ENCODE measurements at regions not wholly inside any gene's neighbourhood (a gene's known extent, or its start where the extent isn't known, plus 50 kb on each side); places are given as distances from the start of the nearest gene placed in this dataset.
"Not testable (repeated sequence)": the region's sequence is repeated elsewhere in the genome, so short reads cannot be mapped to it uniquely, and the experiment has no call there.

- intact Hi-C loops (cut with DNase I): loop anchor here (5.0 to 10.0 kb wide), 2 partner anchors 98 to 545 kb away; no protein-coding TSS in a partner anchor
- ATAC-seq (peak; percentile 49), DNase-seq (ENCODE audit: low spot score) (peak; percentile 63)
Observed at GRCh38 chr11:122202161-122202950, 86.3 kb upstream of the BLID start.

- intact Hi-C loops (cut with DNase I): loop anchor here (5.0 to 10.0 kb wide), 2 partner anchors 96 to 544 kb away; no protein-coding TSS in a partner anchor
Observed at GRCh38 chr11:122201106-122201505, 85.1 kb upstream of the BLID start.

GRCh38 chr11:122199661-122200060 lies 83.6 kb upstream of the BLID start:
- DNase-seq (ENCODE audit: low spot score): no peak
- intact Hi-C loops (cut with DNase I): loop anchor here (5.0 to 10.0 kb wide), 2 partner anchors 95 to 542 kb away; no protein-coding TSS in a partner anchor
- ATAC-seq: no peak

More at GRCh38 chr11:122201106-122201505, 85.1 kb upstream of the BLID start:
- ATAC-seq (no peak), DNase-seq (ENCODE audit: low spot score) (no peak)

GRCh38 chr11:122198291-122198983 lies 82.4 kb upstream of the BLID start:
- DNase-seq (ENCODE audit: low spot score): no peak
- intact Hi-C loops (cut with DNase I): no loop called here
- no peak for ATAC-seq

GRCh38 chr11:122197066-122197987 lies 81.3 kb upstream of the BLID start:
- intact Hi-C loops (cut with DNase I): no loop called here
- ATAC-seq (peak; percentile 46), DNase-seq (ENCODE audit: low spot score) (no peak)

GRCh38 chr11:122195790-122196189 lies 79.8 kb upstream of the BLID start:
- DNase-seq (ENCODE audit: low spot score): no peak
- no peak for ATAC-seq
- intact Hi-C loops (cut with DNase I): no loop called here

GRCh38 chr11:122193881-122194480 lies 78.0 kb upstream of the BLID start:
- ATAC-seq; DNase-seq (ENCODE audit: low spot score); intact Hi-C loops (cut with DNase I): not testable (repeated sequence)

GRCh38 chr11:122193457-122193856 lies 77.4 kb upstream of the BLID start:
- DNase-seq (ENCODE audit: low spot score) (no peak), ATAC-seq (no peak)
- intact Hi-C loops (cut with DNase I): no loop called here

GRCh38 chr11:122192634-122193255 lies 76.7 kb upstream of the BLID start:
- ATAC-seq: no peak
- intact Hi-C loops (cut with DNase I): no loop called here
- DNase-seq (ENCODE audit: low spot score): no peak

GRCh38 chr11:122190768-122191167 lies 74.8 kb upstream of the BLID start:
- no peak for DNase-seq (ENCODE audit: low spot score)
- ATAC-seq: no peak
- intact Hi-C loops (cut with DNase I): no loop called here

GRCh38 chr11:122189229-122189628 lies 73.2 kb upstream of the BLID start:
- intact Hi-C loops (cut with DNase I): no loop called here
- no peak for DNase-seq (ENCODE audit: low spot score)
- peak; percentile 79 for ATAC-seq

GRCh38 chr11:122187373-122188165 lies 71.6 kb upstream of the BLID start:
- no peak for ATAC-seq
- DNase-seq (ENCODE audit: low spot score): no peak
- intact Hi-C loops (cut with DNase I): no loop called here

- ATAC-seq: peak; percentile 84
- no peak for DNase-seq (ENCODE audit: low spot score)
- intact Hi-C loops (cut with DNase I): no loop called here
Observed at GRCh38 chr11:122186439-122187080, 70.5 kb upstream of the BLID start.

GRCh38 chr11:122183933-122184332 lies 67.9 kb upstream of the BLID start:
- intact Hi-C loops (cut with DNase I): no loop called here
- DNase-seq (ENCODE audit: low spot score): no peak
- ATAC-seq: no peak

GRCh38 chr11:122181893-122182292 lies 65.9 kb upstream of the BLID start:
- intact Hi-C loops (cut with DNase I): no loop called here
- ATAC-seq: no peak
- no peak for DNase-seq (ENCODE audit: low spot score)

- ATAC-seq (no peak), DNase-seq (ENCODE audit: low spot score) (no peak)
- intact Hi-C loops (cut with DNase I): no loop called here
Observed at GRCh38 chr11:122181372-122181771, 65.4 kb upstream of the BLID start.

Measured in sciatic nerve (tissue), 2 donors.